Gastrocnemius medialis (tissue), 4 donors: ENCODE measurements at regions not wholly inside any gene's neighbourhood (a gene's known extent, or its start where the extent isn't known, plus 50 kb on each side); places are given as distances from the start of the nearest gene placed in this dataset.

ENCODE experiments used
- POLR2A ChIP-seq, 2 donors: fragments of 450-650 bp; IDR thresholded peaks; one replicate each; pipeline ENCODE4 v1.6.1; 2017; ENCODE audit warnings: antibody characterized with exemption in 2 of 2, mild to moderate bottlenecking in 2 of 2, moderate library complexity in 2 of 2
- TF ChIP-seq, protein P1 (sequence below), 5 experiments: fragments of 450-650 bp in 3 of 5; fragments of 200-600 bp in 2 of 5; sonication (generic) in 2 of 5; IDR thresholded peaks in 4 of 5; conservative IDR thresholded peaks in 1 of 5; 1 replicate in 4 of 5; 2 replicates in 1 of 5; pipeline ENCODE4 v1.5.1; 2016 to 2019; ENCODE audit warnings: antibody characterized with exemption in 5 of 5, mild to moderate bottlenecking in 3 of 5, moderate library complexity in 3 of 5

DNA sequence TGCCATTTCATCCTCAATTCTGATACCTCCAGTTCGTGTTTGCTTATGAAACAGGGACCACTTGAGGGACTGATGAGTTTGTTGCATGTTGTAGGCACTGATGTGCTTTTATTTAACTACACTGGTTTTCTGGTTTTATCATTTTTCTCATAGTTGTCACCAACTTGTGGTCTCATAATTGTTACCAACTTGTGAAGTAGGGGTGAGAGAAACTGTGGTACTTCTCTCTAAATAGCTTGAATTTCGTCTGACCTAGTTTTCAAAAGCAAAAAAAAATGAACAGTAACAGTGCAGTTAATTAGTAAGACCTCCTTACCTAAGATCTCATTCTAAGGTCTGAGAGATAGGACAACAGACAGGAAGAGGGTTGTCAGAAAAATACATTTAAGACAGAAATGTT is 78.0 kb downstream of the ANXA2R start:
- TF ChIP-seq, protein P1, sequence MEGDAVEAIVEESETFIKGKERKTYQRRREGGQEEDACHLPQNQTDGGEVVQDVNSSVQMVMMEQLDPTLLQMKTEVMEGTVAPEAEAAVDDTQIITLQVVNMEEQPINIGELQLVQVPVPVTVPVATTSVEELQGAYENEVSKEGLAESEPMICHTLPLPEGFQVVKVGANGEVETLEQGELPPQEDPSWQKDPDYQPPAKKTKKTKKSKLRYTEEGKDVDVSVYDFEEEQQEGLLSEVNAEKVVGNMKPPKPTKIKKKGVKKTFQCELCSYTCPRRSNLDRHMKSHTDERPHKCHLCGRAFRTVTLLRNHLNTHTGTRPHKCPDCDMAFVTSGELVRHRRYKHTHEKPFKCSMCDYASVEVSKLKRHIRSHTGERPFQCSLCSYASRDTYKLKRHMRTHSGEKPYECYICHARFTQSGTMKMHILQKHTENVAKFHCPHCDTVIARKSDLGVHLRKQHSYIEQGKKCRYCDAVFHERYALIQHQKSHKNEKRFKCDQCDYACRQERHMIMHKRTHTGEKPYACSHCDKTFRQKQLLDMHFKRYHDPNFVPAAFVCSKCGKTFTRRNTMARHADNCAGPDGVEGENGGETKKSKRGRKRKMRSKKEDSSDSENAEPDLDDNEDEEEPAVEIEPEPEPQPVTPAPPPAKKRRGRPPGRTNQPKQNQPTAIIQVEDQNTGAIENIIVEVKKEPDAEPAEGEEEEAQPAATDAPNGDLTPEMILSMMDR (IDR thresholded peaks at IDR 0.05 in 4 of 5, conservative IDR thresholded peaks at IDR 0.05 in 1 of 5): no peak
- TF ChIP-seq POLR2A (IDR thresholded peaks at IDR 0.05): no peak
